ENCODE measurements at regions not wholly inside any gene's neighbourhood (a gene's known extent, or its start where the extent isn't known, plus 50 kb on each side); places are given as distances from the start of the nearest gene placed in this dataset.

GRCh38 chr20:34179637-34180360 lies 61.4 kb upstream of the ASIP start:
- Histone ChIP-seq H3K9me1 (ENCODE audit: control insufficient read depth, extremely low read depth, insufficient read depth, low read length) (no peaks in the 10 kb centered on the region), H3K36me3 (ENCODE audit: control insufficient read depth in 2 of 2, extremely low read depth in 1 of 2, insufficient read depth in 2 of 2, low read length in 2 of 2) (no peaks in the 10 kb centered on the region), H3K27me3 (ENCODE audit: control insufficient read depth, extremely low read depth, insufficient read depth, low read length) (peaks cover 6% of the 10 kb centered on the region), H4K20me1 (ENCODE audit: control insufficient read depth, extremely low read depth, insufficient read depth, low read length) (no peaks in the 10 kb centered on the region), H3K79me2 (ENCODE audit: control insufficient read depth, insufficient read depth, low read length) (no peaks in the 10 kb centered on the region), H3K9ac (ENCODE audit: control insufficient read depth, extremely low read depth, insufficient read depth, low read length) (no peak overlapping the region), H3K9me3 (ENCODE audit: control insufficient read depth, low read depth, low read length) (no peaks in the 10 kb centered on the region), H3K4me3 (ENCODE audit: control insufficient read depth in 2 of 3, extremely low read depth in 1 of 3, insufficient read depth in 2 of 3, low read depth in 1 of 3, low read length in 3 of 3) (no peak overlapping the region), H3K4me1 (ENCODE audit: control insufficient read depth, extremely low read depth, insufficient read depth, low read length) (no peaks in the 10 kb centered on the region), H3K4me2 (ENCODE audit: control insufficient read depth, extremely low read depth, insufficient read depth, low read depth, low read length) (no peak overlapping the region), H2AFZ (ENCODE audit: control insufficient read depth, low read length) (no peak overlapping the region), H3K27ac (ENCODE audit: control insufficient read depth, insufficient read depth, low read length) (no peak overlapping the region)
- DNase-seq (ENCODE audit: low read depth, low spot score) (no peak), FAIRE-seq (no peak)
- TF ChIP-seq, protein P1, sequence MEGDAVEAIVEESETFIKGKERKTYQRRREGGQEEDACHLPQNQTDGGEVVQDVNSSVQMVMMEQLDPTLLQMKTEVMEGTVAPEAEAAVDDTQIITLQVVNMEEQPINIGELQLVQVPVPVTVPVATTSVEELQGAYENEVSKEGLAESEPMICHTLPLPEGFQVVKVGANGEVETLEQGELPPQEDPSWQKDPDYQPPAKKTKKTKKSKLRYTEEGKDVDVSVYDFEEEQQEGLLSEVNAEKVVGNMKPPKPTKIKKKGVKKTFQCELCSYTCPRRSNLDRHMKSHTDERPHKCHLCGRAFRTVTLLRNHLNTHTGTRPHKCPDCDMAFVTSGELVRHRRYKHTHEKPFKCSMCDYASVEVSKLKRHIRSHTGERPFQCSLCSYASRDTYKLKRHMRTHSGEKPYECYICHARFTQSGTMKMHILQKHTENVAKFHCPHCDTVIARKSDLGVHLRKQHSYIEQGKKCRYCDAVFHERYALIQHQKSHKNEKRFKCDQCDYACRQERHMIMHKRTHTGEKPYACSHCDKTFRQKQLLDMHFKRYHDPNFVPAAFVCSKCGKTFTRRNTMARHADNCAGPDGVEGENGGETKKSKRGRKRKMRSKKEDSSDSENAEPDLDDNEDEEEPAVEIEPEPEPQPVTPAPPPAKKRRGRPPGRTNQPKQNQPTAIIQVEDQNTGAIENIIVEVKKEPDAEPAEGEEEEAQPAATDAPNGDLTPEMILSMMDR (optimal IDR thresholded peaks at IDR 0.05 in 1 of 3, IDR thresholded peaks at IDR 0.05 in 1 of 3, conservative IDR thresholded peaks at IDR 0.05 in 1 of 3; ENCODE audit: extremely low read depth in 1 of 3, insufficient read depth in 2 of 3, low read length in 3 of 3) = no peak
- no peak for TF ChIP-seq EZH2 (IDR thresholded peaks at IDR 0.05; ENCODE audit: low read length)
- dilution Hi-C loops (cut with MboI; ENCODE audit: extremely low pct_ligation_motif_present, low sequenced_read_pairs) = no loop called here

GRCh38 chr20:34180460-34181120 lies 60.6 kb upstream of the ASIP start:
- Histone ChIP-seq H3K4me2 (ENCODE audit: control insufficient read depth, extremely low read depth, insufficient read depth, low read depth, low read length) (no peak overlapping the region), H3K4me1 (ENCODE audit: control insufficient read depth, extremely low read depth, insufficient read depth, low read length) (no peaks in the 10 kb centered on the region), H3K9me3 (ENCODE audit: control insufficient read depth, low read depth, low read length) (no peaks in the 10 kb centered on the region), H3K9me1 (ENCODE audit: control insufficient read depth, extremely low read depth, insufficient read depth, low read length) (no peaks in the 10 kb centered on the region), H2AFZ (ENCODE audit: control insufficient read depth, low read length) (no peak overlapping the region), H3K79me2 (ENCODE audit: control insufficient read depth, insufficient read depth, low read length) (no peaks in the 10 kb centered on the region), H3K9ac (ENCODE audit: control insufficient read depth, extremely low read depth, insufficient read depth, low read length) (no peak overlapping the region), H3K36me3 (ENCODE audit: control insufficient read depth in 2 of 2, extremely low read depth in 1 of 2, insufficient read depth in 2 of 2, low read length in 2 of 2) (no peaks in the 10 kb centered on the region), H3K4me3 (ENCODE audit: control insufficient read depth in 2 of 3, extremely low read depth in 1 of 3, insufficient read depth in 2 of 3, low read depth in 1 of 3, low read length in 3 of 3) (no peak overlapping the region), H3K27ac (ENCODE audit: control insufficient read depth, insufficient read depth, low read length) (no peak overlapping the region), H3K27me3 (ENCODE audit: control insufficient read depth, extremely low read depth, insufficient read depth, low read length) (peaks cover 6% of the 10 kb centered on the region), H4K20me1 (ENCODE audit: control insufficient read depth, extremely low read depth, insufficient read depth, low read length) (no peaks in the 10 kb centered on the region)
- FAIRE-seq (no peak), DNase-seq (ENCODE audit: low read depth, low spot score) (no peak)
- dilution Hi-C loops (cut with MboI; ENCODE audit: extremely low pct_ligation_motif_present, low sequenced_read_pairs) = no loop called here
- TF ChIP-seq EZH2 (IDR thresholded peaks at IDR 0.05; ENCODE audit: low read length) = no peak
- TF ChIP-seq, protein P1 (optimal IDR thresholded peaks at IDR 0.05 in 1 of 3, IDR thresholded peaks at IDR 0.05 in 1 of 3, conservative IDR thresholded peaks at IDR 0.05 in 1 of 3; ENCODE audit: extremely low read depth in 1 of 3, insufficient read depth in 2 of 3, low read length in 3 of 3) = no peak
